NCI-H187 treated with DMSO at 0.1 percent for 48 hours (cell line): ENCODE measurements at regions not wholly inside any gene's neighbourhood (a gene's known extent, or its start where the extent isn't known, plus 50 kb on each side); places are given as distances from the start of the nearest gene placed in this dataset.
"Not testable (repeated sequence)": the region's sequence is repeated elsewhere in the genome, so short reads cannot be mapped to it uniquely, and the experiment has no call there.

Experiments used
- DNase-seq: peaks from one replicate; lab custom pipeline; 2025; lab: John Stamatoyannopoulos, UW

DNA sequence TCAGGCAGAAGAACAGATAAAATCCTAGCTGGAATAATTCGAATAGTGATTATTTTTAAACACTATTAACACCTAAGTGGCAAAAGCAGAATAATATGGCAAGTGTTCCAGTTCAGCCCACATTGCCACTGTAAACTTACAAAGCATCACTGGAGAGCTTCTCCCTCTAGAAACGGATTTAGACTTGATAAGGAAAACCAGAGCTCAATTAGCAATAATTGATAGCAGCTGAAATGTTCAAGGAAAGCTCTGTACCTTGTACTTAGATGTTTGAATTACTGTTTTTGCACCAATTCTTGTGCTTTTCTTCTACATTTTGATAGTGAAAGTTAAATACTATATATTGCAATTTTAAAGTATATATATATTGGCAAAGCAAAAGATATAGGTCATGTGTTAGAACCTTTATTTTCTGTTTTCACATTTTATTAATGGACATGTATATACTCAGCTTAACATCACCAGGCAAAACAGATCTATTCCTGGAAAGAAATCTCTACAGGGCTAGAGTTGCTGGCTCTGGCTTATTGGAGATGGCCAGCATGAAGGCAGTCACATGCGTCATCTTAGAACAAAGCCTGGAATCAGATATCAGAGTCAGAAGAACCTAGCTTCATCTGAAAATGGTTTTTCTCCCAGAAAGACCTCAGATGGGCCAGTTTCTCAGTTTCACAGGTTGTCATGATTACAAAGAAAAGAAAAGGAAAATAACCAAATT, 149.1 kb upstream of the CTAGE1 start:
- no peak for DNase-seq

DNA sequence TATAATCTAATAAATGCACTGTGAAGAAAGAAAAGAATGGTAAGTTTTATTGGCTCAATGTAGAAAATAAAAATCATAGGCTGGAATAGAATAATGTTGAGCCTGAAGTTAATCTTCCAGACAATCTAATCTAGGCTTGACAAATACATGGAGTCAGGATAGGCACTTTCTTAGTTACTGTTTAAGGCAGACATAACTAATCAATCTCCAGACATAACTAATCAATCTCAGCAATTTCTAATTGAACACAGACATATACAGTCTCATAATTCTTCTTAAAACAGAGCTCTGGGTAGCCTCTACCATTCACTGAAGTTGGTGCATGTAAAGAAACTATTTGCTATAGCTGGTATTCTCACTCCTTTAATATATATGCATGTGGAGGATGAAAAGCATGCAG, 150.1 kb upstream of the CTAGE1 start:
- no peak for DNase-seq

DNA sequence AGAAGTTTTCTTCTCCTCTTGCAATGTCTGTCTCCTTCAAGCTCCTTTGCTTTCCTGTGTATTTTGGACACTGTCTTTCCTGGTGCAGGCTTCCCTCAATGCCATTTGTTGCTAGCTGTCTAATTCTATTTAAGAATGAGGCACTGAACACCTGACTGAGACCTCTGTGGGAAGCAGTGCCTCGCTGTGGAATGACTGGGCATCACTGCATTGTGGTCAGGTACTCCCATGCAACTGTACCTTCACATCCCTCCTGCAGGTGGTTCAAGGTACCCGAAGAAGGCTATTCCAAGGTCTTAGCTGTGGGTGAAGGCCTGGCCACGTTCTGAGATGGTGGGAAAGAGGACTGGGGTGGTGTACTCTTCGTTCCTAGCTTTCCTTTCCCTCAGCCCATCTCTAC, 152.8 kb upstream of the CTAGE1 start:
- DNase-seq = no peak

DNA sequence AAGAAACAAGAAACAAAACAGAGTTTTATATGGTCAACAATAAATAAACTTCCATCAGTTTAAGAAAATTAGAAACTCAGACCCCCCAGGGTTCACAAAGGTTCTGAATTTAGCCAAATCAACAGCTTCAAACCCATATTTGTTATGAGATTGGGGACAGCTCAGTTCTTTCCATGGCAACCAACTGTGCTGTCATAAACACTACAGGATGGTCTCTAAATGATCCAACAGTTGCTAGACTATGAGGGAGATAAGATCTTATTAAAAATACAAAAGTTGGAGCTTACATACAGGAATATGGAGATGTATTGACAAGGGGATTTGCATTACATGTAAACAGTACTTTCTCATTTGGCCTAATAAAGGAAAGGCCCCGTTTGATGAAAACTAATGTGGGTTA, 154.6 kb upstream of the CTAGE1 start:
- no peak for DNase-seq

DNA sequence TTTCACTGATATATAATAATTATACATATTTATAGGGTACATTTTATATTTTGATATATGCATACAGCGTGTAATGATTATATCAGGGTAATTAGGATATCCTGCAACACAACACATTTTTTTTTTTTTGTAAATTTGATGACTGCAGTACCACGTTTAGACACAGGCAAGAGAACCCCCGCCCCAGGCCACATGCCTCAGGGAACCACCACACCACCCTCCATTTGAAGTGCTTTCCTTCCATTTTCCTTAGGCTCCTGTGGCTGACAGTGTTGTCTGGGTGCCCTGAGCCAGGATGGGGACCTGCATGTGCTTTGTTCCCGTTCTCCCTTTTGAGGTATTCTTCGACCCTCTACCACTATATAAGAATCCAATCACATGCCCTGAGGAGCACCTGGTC, 161.6 kb upstream of the CTAGE1 start:
- DNase-seq = no peak

DNA sequence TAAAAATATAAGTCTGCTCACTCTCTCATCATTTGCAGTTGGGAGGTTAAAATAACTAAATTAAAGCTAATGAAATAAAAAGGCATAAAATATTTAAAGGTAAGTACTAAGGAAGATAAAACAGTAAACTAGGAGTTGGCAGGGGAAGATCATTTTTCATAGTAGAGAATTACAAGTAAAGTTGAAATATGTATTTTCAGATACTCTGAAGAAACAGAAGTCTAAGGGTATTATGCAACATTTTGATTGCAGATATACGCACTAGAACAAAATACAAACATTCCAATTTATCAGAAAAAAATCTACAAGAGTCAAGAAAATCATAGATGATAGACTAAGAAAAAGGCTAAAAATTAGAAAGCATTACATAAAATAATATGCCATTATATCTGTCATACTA, 167.6 kb upstream of the CTAGE1 start:
- no peak for DNase-seq

DNA sequence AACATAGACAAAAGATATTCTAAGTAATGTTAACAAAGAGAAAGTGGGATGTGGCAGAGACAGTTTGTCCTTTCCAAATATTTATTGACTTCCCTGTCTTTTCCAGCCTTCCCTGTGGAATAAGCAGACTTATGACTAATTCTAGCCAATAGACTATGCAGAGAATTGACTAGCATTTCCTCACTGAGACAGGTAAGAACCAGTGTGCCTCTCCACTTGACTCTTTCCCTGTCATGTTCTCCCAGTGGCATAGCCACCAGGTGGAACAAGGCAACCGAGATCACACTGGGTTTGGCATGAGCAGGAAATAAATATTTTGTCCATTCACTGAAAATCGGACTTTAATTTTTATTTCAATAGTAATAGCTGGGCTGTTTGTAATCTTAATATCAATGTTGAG, 168.1 kb upstream of the CTAGE1 start:
- no peak for DNase-seq

DNA sequence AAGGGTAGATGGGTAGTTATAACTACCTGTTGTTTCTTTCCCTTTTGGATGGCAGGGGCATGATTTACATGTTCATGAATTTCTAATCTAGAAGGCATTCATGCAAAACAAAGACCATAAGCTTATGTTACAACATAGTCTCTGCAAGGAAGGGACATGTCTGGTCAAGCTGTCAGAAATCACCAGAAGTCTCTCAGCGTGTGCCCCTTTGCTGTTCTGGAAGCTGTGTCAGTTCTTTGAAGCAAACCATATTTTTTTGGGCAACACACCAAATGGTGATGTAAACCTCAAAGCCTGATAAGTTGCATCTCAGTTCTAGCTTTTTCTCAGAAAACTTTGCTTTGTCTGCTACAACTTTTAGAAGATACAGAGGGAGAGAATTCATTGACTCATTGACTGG, 173.5 kb upstream of the CTAGE1 start:
- DNase-seq = no peak

DNA sequence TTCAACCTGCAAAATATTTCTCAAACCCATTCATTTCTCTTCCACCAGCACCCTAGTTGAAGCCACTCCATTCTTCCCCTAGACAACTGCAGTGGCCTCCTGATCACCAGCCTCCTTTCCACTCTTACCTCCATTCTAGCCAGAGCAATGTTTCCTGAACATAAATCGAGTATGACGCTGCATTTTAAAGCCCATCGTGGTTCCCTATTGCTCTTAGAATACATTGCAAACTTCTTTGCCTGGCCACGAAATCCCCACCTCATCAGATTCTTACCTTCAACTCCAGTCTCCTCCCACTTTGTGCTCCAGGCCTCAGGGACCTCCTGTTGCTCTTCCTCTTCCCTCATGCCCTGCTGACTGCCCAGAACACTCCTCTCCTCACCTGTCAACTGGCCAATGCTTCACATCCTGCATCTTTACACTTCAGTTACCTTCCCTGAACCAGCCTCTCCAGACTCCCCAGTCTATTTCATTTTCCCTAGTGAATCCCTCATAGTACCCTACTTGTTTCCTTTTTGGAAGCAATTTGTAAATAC, 176.5 kb upstream of the CTAGE1 start:
- DNase-seq = no peak

DNA sequence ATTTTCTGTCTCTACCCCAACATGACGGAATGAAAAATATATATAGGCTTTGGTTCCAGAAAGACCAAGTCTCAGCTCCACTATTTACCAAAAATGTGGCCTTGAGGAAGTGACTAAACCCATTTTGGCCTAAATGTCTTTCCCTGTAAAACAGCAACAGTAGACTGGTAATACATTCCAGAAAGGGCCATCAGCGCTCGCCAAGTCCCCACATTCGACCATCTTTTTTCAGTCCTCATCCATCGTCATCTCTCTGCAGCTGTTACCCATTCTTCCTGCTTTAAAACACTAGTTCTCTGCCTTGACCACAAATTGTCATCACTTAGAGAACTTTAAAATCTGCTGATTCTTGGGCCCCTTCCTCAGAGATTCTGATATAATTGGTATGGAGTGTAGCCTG, 183.8 kb upstream of the CTAGE1 start:
- no peak for DNase-seq

DNA sequence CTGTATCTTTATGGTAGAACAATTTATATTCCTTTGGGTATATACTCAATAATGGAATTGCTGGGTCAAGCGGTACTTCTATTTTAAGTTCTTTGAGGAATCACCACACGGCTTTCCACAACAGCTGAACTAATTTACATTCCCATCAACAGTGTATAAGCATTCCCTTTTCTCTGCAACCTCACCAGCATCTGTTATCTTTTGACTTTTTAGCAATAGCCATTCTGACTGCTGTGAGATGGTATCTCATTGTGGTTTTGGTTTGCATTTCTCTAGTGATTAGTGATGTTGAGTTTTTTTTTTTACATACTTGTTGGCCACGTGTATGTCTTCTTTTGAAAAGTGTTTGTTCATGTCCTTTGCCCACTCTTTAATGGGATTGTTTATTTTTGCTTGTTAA, 184.7 kb upstream of the CTAGE1 start:
- DNase-seq = not testable (repeated sequence)

DNA sequence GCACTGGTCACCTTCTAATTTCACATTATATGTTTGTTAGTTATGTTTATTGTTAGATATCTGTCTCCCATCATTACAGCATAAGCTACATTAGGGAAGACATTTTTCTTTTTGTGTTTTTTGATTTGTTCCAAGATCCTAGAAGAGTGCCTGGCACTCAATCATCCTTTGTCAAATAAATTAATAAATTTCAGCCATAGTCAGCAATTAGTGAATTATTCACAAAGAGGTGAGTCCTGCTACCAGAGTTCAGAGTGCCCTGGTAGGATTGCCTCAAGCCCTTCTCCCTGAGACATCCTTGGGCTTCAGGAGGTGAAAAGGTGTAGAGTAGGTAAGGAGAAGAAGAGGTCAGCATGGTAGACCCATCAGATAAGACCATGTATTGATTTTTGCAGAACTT, 186.2 kb upstream of the CTAGE1 start:
- DNase-seq = no peak

DNA sequence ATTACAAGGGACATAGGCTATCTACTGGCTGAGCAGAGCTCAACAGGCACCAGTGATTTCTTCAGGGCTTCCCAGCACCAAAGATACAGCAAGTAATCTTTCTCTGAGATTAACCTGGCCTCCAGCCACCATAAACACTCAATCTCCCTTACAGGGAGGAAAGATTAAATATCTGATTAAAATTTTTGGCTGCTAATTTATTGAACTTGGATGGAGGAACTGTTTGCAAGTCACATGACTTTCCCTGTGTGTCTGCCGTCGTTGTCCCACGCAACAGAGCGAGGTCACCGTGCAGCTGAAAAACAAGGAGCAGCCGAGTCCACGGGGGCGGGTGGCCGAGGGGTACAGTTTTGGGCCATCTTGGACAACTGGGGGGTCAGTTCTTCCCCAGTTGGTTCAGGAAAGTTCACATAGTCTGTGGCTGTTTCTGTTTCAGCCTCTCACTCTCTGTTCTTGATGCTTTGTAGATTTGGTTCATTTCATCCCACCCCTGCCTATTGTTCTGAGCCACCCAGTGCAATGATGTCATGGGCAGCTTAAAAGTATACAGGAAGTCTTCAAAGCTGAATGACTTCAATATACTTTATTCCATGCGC, 186.8 kb upstream of the CTAGE1 start:
- DNase-seq = no peak

DNA sequence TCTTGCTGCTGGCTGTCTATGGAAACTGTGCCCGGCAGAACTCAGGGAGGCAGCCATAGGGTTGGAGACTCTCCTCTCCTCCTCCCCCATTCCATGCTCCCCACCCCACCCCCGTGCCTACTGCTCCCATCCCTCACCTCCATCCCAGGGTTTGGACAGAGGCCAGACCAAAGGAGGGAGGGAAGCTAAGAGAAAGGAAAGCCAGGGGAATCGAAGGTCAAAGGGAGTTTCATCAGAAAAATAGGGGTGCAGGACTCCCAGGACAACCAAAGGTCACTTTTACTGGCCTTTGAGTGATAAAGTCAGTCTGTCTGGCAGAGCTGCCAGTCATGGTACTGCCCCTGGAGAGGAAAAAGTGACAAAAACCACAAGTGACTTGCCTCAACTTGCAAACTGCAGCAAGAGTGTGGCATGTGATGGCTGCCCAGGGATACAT, 187.3 kb upstream of the CTAGE1 start:
- DNase-seq = no peak

DNA sequence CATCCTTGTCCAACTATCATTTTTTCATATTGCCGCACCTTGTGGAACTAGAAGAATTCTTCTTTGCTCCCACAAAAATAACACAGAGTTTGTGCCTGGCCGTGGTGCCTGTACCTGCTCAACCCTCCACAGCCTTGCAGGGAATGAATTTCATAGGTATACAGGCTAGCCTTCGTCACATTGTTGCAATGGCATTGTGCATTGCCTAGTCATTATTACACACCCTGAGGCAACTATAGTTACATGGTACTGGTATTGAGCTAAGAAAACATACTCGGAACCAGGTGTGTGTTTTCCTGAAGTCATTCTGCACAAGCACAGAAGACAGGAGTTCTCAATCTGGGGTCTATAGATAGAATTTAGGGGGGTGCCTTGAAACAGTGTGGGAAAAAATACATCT, 188.0 kb upstream of the CTAGE1 start:
- no peak for DNase-seq

DNA sequence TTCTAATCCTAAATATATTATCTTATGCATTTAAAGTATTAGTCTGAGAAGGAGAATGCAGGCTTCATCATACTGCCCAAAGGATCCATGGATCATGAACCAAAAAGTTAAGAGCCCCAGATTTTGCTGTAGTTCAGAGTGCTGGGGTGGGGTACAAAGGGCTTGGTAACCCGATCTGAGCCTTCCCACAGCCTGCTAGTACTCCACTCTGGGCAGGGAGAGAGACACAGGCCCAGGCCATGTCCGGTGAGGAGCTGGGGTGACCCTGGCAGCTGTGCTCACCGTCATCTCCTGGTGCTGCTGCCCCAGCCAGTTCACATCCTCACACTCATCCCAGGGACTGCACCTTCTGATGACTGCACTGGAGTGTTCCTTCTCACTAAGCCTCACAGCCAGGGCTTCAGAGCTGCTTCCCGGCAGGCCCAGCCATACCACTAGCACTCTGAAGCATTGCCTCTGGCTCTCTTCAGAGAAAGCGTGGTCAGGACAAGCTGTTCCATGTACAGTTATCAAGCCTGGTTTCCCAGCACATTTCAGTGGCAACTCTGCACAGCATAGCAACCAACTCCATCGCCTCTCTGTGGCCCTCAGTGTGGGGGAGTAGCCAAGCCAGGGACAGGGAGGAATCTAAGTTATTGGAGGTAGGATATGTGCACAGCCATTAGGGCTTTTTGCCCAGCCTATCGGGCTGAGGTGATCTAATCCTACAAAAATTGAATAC, 189.0 kb upstream of the CTAGE1 start:
- no peak for DNase-seq

DNA sequence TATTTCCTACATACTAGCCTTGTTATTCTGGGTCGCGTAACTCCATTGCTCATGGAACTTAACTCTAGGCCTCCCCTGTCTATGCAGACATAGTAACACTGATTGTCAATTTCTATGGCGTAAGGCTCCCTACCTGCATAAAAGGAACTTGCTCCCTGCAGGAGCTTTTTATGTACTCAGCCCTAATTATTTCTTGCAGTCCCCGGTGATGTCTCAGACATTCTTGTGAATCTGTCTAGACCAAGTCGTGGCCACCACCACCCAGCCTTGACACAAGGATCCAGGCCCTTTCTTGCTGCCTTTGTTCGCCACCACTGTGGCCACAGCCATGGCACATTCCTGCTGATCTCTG, 189.5 kb upstream of the CTAGE1 start:
- DNase-seq = no peak

DNA sequence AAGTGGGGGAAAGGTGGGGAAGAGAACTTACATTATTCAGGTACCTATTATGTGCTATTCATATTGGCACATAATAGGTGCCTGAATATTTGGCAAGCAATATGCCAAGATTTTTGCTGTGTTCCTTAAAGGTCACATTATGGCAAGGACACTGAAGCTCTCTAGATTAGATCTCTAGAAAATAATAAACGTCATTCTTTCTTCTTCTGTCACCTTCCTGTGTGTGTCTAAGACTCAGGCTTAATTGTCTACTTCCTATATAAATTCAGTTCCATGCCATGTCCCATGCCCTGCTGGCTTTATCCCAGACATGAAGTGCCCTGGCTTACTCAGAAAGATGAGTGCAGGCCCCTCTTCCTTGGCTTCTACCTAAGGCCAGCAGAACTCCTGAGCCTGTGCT, 191.1 kb upstream of the CTAGE1 start:
- no peak for DNase-seq

DNA sequence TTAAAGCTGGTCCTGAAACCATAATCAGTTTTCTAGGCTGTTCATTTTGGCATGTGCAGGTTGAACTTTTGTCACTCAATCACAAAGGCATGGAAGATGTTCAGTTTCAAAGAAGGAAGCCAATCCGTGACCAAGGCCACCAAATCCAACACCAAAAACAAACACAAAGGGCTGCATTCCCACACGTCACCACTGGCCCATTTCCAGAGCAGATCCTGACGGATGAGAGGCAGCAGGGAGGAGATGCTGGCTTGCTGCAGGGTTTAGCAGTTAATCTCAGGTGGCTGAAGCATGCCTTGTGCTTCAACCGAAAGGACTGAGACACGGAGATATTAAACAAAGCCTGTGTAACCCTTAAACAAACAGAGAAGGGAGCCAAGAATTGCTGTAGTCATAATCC, 191.9 kb upstream of the CTAGE1 start:
- no peak for DNase-seq

DNA sequence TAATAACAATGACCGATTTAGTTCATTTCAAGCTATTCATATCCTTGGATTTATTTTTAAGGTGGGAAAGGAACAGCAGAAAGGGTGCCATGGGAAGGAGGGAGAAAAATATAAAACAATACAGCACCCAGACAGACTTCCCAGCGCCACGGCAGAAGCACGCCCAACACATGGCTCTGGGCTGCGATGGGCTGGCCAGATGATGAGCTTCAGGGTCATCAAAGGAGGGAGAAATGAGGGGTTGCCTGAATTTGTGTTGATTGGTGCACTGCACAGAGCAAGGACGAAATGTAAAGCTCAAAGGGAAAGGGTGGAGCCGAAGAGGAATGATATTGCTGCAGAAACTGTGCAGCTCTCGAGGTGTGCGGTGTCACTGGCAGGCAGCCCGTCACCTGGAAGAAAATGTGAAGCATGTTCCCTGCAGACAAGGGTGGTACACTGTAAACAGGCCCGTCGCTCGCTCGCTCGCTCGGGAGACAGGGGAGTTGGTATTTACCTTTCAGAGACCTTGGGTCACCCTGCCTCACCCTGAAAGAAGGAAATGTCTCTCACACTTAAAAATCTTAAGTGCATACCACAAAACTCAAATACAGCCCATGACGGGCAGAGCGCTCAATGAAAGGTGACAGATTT, 195.5 kb upstream of the CTAGE1 start:
- DNase-seq = no peak

DNA sequence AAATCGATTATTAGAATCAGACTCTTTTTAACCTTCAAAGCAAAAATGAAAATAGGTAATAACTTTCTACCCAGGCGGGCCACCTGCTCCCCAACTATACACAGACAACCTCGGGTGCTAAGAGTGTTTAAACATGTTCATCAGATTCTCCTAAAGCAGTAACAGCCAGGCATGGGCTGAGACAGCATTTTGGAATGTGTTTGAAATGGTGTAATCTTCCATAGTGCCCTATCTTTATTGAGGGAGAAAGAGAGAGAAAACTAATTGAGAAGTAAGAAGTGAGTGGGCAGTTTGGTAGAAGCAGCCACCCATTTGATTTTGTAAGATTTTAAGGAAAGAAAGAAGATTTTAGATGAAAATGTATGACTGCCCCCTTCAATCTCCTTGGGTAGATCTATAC, 196.1 kb upstream of the CTAGE1 start:
- DNase-seq = no peak

DNA sequence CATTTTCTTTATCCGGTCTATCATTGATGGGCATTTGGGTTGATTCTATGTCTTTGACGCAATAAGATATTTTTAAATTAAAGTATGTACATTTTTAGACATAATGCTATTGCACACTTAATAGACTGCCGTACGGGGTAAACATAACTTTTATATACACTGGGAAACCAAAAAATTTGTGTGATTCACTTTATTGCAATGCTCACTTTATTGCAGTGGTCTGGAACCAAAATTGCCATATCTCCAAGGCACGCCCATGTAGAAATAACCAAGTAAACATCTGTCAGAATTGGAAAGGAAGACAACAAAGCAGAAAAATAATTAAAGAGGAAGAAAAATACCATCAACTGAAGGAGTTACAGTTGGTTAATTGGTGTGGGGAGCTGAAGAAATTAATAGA, 205.8 kb upstream of the CTAGE1 start:
- no peak for DNase-seq

DNA sequence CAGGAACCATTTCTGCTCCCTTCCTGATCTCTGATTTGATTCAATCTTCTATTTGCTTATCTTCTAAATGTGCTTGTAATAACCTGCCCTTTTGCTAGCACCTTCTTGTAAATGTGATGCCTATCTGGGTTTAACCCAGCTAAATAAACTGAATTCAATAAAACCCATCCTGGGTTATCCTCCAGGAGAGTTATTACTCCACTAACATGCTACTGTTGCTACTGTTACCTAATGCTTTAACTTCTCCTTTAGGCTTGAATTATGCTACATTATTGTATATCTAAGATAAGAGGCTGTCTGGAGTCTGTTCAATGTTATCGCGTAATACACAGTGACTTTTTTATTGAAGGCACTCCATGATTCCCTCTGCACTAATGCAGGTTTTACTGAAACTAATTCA, 206.5 kb upstream of the CTAGE1 start:
- no peak for DNase-seq
